Kidney (tissue), 13 donors: ENCODE measurements at regions not wholly inside any gene's neighbourhood (a gene's known extent, or its start where the extent isn't known, plus 50 kb on each side); places are given as distances from the start of the nearest gene placed in this dataset.

ENCODE experiments used
- DNase-seq, 5 donors: peaks; one replicate each; pipeline ENCODE4 v3.0.0-alpha.2; 2013 to 2020
- FAIRE-seq: peaks from 2 replicates; lab custom pipeline; 2012; peaks lifted over from hg19 to GRCh38; lab: Jason Lieb, UNC
- H3K27ac ChIP-seq, 2 donors: one replicate each; pipeline ENCODE4 v1.7.0; 2013; ENCODE audit warnings: low read depth in 2 of 2, low read length in 2 of 2, inconsistent platforms in 1 of 2
- H3K27me3 ChIP-seq: one replicate; pipeline ENCODE4 v1.7.1; 2013; ENCODE audit warnings: low read length, inconsistent platforms; ENCODE audit not compliant: control insufficient read depth, insufficient read depth
- H3K36me3 ChIP-seq, 3 donors: one replicate each; pipeline versions ENCODE4 v1.7.0 to v1.7.1; 2013; ENCODE audit warnings: low read length in 3 of 3, control low read depth in 1 of 3, inconsistent platforms in 1 of 3; ENCODE audit not compliant: insufficient read depth in 3 of 3, control insufficient read depth in 2 of 3
- H3K4me1 ChIP-seq, 3 donors: one replicate each; pipeline versions ENCODE4 v1.7.0 to v1.7.1; 2013; ENCODE audit warnings: low read length in 3 of 3, inconsistent platforms in 1 of 3, low read depth in 1 of 3; ENCODE audit not compliant: control insufficient read depth in 2 of 3, insufficient read depth in 2 of 3
- H3K4me3 ChIP-seq, 3 donors: one replicate each; pipeline versions ENCODE4 v1.7.0 to v1.8.1; 2013; ENCODE audit warnings: low read length in 3 of 3, control low read depth in 1 of 3, inconsistent platforms in 1 of 3
- H3K9ac ChIP-seq, 3 donors: one replicate each; pipeline versions ENCODE4 v1.7.0 to v1.7.1; 2013; ENCODE audit warnings: low read length in 3 of 3, control low read depth in 1 of 3, inconsistent platforms in 1 of 3
- H3K9me3 ChIP-seq, 3 donors: one replicate each; pipeline versions ENCODE4 v1.7.0 to v1.7.1; 2013; ENCODE audit warnings: low read length in 3 of 3, control low read depth in 1 of 3, inconsistent platforms in 1 of 3; ENCODE audit not compliant: control insufficient read depth in 2 of 3, insufficient read depth in 1 of 3
- CTCF ChIP-seq: IDR thresholded peaks from 3 replicates; pipeline ENCODE4 v1.5.1; 2012; ENCODE audit warnings: mild to moderate bottlenecking, moderate library complexity, borderline replicate concordance; ENCODE audit not compliant: insufficient read depth; ENCODE audit errors: extremely low read depth
- intact Hi-C: fragments of 100-400 bp; cut with DNase I; formaldehyde crosslinking; loops from one replicate; pipeline ENCODE4 v1.11.1; 2022
- donor health status: control.
- donor health status: control.
- donor health status: control.
- donor health status: control.
- donor health status: control.
- donor health status: DM: yes; HTN: yes; CAD: no.
- donor health status: Normal renal cell carcinoma (clear cell type).

DNA sequence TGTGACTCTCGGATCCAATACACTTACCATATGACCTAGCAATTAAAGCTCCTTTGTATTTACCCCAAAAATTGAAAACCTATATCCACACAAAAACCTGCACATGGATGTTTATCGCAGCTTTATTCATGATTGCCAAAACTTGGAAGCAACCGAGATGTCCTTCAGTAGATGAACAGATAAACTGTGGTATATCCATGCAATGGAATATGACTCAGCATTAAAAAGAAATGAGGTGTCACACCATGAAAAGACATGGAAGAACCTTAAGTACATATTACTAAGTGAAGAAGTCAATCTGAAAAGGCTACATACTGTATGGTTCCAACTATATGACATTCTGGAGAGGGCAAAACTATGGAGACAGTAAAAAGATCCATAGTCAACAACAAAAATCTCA lies 82.0 kb upstream of the PHF24 start:
- H3K4me1 ChIP-seq: no peaks in the 10 kb centered on the region
- no peak overlapping the region for H3K4me3 ChIP-seq
- no peaks in the 10 kb centered on the region for H3K9me3 ChIP-seq
- no peak for FAIRE-seq
- DNase-seq: no peak
- no peaks in the 10 kb centered on the region for H3K27me3 ChIP-seq
- H3K27ac ChIP-seq: no peak overlapping the region
- H3K36me3 ChIP-seq: no peaks in the 10 kb centered on the region
- no peak for TF ChIP-seq CTCF
- no peak overlapping the region for H3K9ac ChIP-seq
- intact Hi-C loops: no loop called here

- intact Hi-C loops: no loop called here
- TF ChIP-seq CTCF: peak; percentile 19
- H3K27me3 ChIP-seq: no peaks in the 10 kb centered on the region
- H3K36me3 ChIP-seq: no peaks in the 10 kb centered on the region
- no peak overlapping the region for H3K9ac ChIP-seq
- H3K4me3 ChIP-seq: no peak overlapping the region
- FAIRE-seq: no peak
- H3K4me1 ChIP-seq: no peaks in the 10 kb centered on the region
- H3K9me3 ChIP-seq: peaks cover 0 to 5% (median 0%) of the 10 kb centered on the region in 3 donors
- H3K27ac ChIP-seq: no peak overlapping the region
- peak in 2 of 5 donors; percentile 10 to 33 for DNase-seq
Observed at GRCh38 chr9:34869390-34869789, 88.7 kb upstream of the PHF24 start.

DNA sequence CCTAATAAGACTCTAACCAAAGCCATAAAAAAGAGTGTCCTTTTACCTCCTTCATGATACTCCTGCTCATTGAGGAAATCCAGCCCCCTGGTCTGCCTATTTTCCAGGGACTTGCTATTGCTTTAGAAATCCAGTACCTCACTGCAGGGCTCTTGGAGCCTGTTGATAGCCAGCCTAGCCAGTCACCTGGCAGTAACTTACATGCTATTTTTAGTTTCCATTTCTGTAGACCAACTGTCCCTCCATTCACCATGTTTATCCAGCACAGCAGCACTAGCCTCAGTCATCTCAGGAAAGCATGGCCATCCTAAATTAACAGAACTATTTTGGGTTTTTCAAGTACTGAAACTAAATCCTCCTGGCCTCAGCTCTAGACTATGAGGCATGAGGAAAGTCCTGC lies 91.5 kb upstream of the PHF24 start:
- DNase-seq (no peak), FAIRE-seq (no peak)
- Histone ChIP-seq H3K27ac (no peak overlapping the region), H3K27me3 (no peaks in the 10 kb centered on the region), H3K4me1 (no peaks in the 10 kb centered on the region), H3K9me3 (peaks cover 0 to 5% (median 0%) of the 10 kb centered on the region in 3 donors), H3K4me3 (no peak overlapping the region), H3K9ac (no peak overlapping the region), H3K36me3 (no peaks in the 10 kb centered on the region)
- intact Hi-C loops: no loop called here
- TF ChIP-seq CTCF: no peak

GRCh38 chr9:34863426-34863825 lies 94.7 kb upstream of the PHF24 start:
- Histone ChIP-seq H3K9ac (no peak overlapping the region), H3K4me3 (no peak overlapping the region), H3K27ac (no peak overlapping the region), H3K27me3 (no peaks in the 10 kb centered on the region), H3K4me1 (no peaks in the 10 kb centered on the region), H3K36me3 (no peaks in the 10 kb centered on the region), H3K9me3 (peaks cover 0 to 7% (median 2%) of the 10 kb centered on the region in 3 donors)
- FAIRE-seq (no peak), DNase-seq (no peak)
- intact Hi-C loops: no loop called here
- TF ChIP-seq CTCF: no peak
